Stimulated activated CD8-positive, alpha-beta memory T cell treated with anti-CD3 and anti-CD28 coated beads, Interleukin-2, amount 100 ng/mL, for 48 hours (primary cell): ENCODE measurements at regions not wholly inside any gene's neighbourhood (a gene's known extent, or its start where the extent isn't known, plus 50 kb on each side); places are given as distances from the start of the nearest gene placed in this dataset.
"Not testable (repeated sequence)": the region's sequence is repeated elsewhere in the genome, so short reads cannot be mapped to it uniquely, and the experiment has no call there.

Experiments used
- DNase-seq, 2 donors: peaks; one replicate each; pipeline ENCODE4 v3.0.0-alpha.2; 2020; ENCODE audit warnings: low read depth in 2 of 2

- no peak for DNase-seq
Measured at GRCh38 chr5:57893926-57894325, 411.3 kb upstream of the ACTBL2 start.

- no peak for DNase-seq
Measured at GRCh38 chr5:57891443-57891842, 408.8 kb upstream of the ACTBL2 start.

GRCh38 chr5:57889558-57889957, 406.9 kb upstream of the ACTBL2 start:
- DNase-seq = no peak

GRCh38 chr5:57887851-57888621, 405.4 kb upstream of the ACTBL2 start:
- DNase-seq = no peak

- no peak for DNase-seq
Measured at GRCh38 chr5:57884346-57885102, 401.9 kb upstream of the ACTBL2 start.

GRCh38 chr5:57880216-57880615, 397.6 kb upstream of the ACTBL2 start:
- no peak for DNase-seq

- DNase-seq = no peak
Measured at GRCh38 chr5:57878301-57878722, 395.7 kb upstream of the ACTBL2 start.

GRCh38 chr5:57871496-57871895, 388.9 kb upstream of the ACTBL2 start:
- no peak for DNase-seq

GRCh38 chr5:57870267-57870666, 387.7 kb upstream of the ACTBL2 start:
- DNase-seq = not testable (repeated sequence)

GRCh38 chr5:57863661-57864060, 381.1 kb upstream of the ACTBL2 start:
- DNase-seq = no peak

- no peak for DNase-seq
Measured at GRCh38 chr5:57862942-57863341, 380.3 kb upstream of the ACTBL2 start.

GRCh38 chr5:57862471-57862911, 379.9 kb upstream of the ACTBL2 start:
- no peak for DNase-seq

GRCh38 chr5:57859626-57860025, 377.0 kb upstream of the ACTBL2 start:
- no peak for DNase-seq

- DNase-seq = no peak
Measured at GRCh38 chr5:57858905-57859304, 376.3 kb upstream of the ACTBL2 start.

- DNase-seq = no peak
Measured at GRCh38 chr5:57857696-57858095, 375.1 kb upstream of the ACTBL2 start.

GRCh38 chr5:57855831-57856230, 373.2 kb upstream of the ACTBL2 start:
- no peak for DNase-seq

- DNase-seq = no peak
Measured at GRCh38 chr5:57853929-57854697, 371.5 kb upstream of the ACTBL2 start.

GRCh38 chr5:57850109-57850508, 367.5 kb upstream of the ACTBL2 start:
- no peak for DNase-seq

GRCh38 chr5:57845025-57845424, 362.4 kb upstream of the ACTBL2 start:
- no peak for DNase-seq

- no peak for DNase-seq
Measured at GRCh38 chr5:57844410-57844809, 361.8 kb upstream of the ACTBL2 start.

GRCh38 chr5:57843059-57843367, 360.4 kb upstream of the ACTBL2 start:
- no peak for DNase-seq

- no peak for DNase-seq
Measured at GRCh38 chr5:57842364-57843058, 359.9 kb upstream of the ACTBL2 start.
